ENCODE measurements at regions not wholly inside any gene's neighbourhood (a gene's known extent, or its start where the extent isn't known, plus 50 kb on each side); places are given as distances from the start of the nearest gene placed in this dataset.

GRCh38 chr1:81128079-81128478 is 672.7 kb upstream of the ADGRL2 start:
- DNase-seq: no peak

GRCh38 chr1:81126989-81127581 is 673.6 kb upstream of the ADGRL2 start:
- peak in 1 of 2 experiments; percentile 17 for DNase-seq

- no peak for DNase-seq
These were observed 675.1 kb upstream of the ADGRL2 start for GRCh38 chr1:81125672-81126071.

GRCh38 chr1:81121306-81121705 is 679.4 kb upstream of the ADGRL2 start:
- no peak for DNase-seq

GRCh38 chr1:81119319-81119718 is 681.4 kb upstream of the ADGRL2 start:
- no peak for DNase-seq

- no peak for DNase-seq
These were observed 682.2 kb upstream of the ADGRL2 start for GRCh38 chr1:81118550-81118949.

- DNase-seq: no peak
These were observed 685.3 kb upstream of the ADGRL2 start for GRCh38 chr1:81115422-81115821.

- DNase-seq: no peak
These were observed 686.5 kb upstream of the ADGRL2 start for GRCh38 chr1:81114191-81114590.

GRCh38 chr1:81113688-81114087 is 687.0 kb upstream of the ADGRL2 start:
- DNase-seq: no peak

GRCh38 chr1:81111818-81112217 is 688.9 kb upstream of the ADGRL2 start:
- DNase-seq: no peak

- DNase-seq: no peak
These were observed 691.7 kb upstream of the ADGRL2 start for GRCh38 chr1:81109038-81109437.

GRCh38 chr1:81097860-81098259 is 702.9 kb upstream of the ADGRL2 start:
- no peak for DNase-seq

- no peak for DNase-seq
These were observed 727.2 kb upstream of the ADGRL2 start for GRCh38 chr1:81073580-81073979.

GRCh38 chr1:81071969-81072753 is 728.6 kb upstream of the ADGRL2 start:
- no peak for DNase-seq

GRCh38 chr1:81071072-81071858 is 729.5 kb upstream of the ADGRL2 start:
- no peak for DNase-seq

GRCh38 chr1:81069856-81070255 is 730.9 kb upstream of the ADGRL2 start:
- DNase-seq: no peak

GRCh38 chr1:81068726-81069125 is 732.0 kb upstream of the ADGRL2 start:
- no peak for DNase-seq

- DNase-seq: no peak
These were observed 746.9 kb upstream of the ADGRL2 start for GRCh38 chr1:81053826-81054225.

GRCh38 chr1:81052162-81052561 is 748.6 kb upstream of the ADGRL2 start:
- DNase-seq: no peak

GRCh38 chr1:81050390-81050789 is 750.3 kb upstream of the ADGRL2 start:
- DNase-seq: no peak

GRCh38 chr1:81044708-81045107 is 756.0 kb upstream of the ADGRL2 start:
- DNase-seq: no peak

GRCh38 chr1:81042225-81042624 is 758.5 kb upstream of the ADGRL2 start:
- no peak for DNase-seq

- DNase-seq: no peak
These were observed 766.4 kb upstream of the ADGRL2 start for GRCh38 chr1:81034291-81034690.

GRCh38 chr1:81032973-81033425 is 767.7 kb upstream of the ADGRL2 start:
- DNase-seq: peak in 1 of 2 experiments; percentile 22
